Loucy (cell line): ENCODE measurements at regions not wholly inside any gene's neighbourhood (a gene's known extent, or its start where the extent isn't known, plus 50 kb on each side); places are given as distances from the start of the nearest gene placed in this dataset.

ENCODE experiments used
- CTCF ChIP-seq: fragments of 200-600 bp; sonication (generic); conservative IDR thresholded peaks from 2 replicates; pipeline ENCODE4 v1.5.1; 2014; ENCODE audit warnings: mild to moderate bottlenecking, antibody characterized with exemption, low read length
- EZH2phosphoT487 ChIP-seq: fragments of 200-600 bp; IDR thresholded peaks from 2 replicates; pipeline ENCODE4 v1.6.1; 2018; ENCODE audit warnings: antibody characterized with exemption, mild to moderate bottlenecking, moderate library complexity, borderline replicate concordance

DNA sequence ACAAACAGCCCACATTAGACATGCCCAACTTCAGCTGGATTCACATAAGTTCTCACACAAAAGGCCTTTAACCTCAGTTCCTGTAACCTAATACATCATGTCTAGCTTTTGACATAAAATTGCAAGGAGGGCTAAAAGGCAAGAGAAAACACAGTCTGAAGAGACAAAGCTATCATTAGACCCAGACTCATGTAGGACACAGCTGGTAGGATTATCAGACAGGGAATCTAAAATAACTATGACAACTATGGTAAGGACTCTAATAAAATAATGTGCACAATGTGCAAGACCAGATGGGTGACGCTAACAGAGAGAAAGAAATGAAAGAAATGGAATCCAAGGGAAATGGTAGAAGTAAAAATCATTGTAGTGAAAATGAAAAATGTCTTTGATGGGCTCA lies 643.2 kb upstream of the RAB6C start:
- TF ChIP-seq CTCF: no peak
- no peak for TF ChIP-seq EZH2phosphoT487
